HCT116 (cell line): ENCODE measurements at regions not wholly inside any gene's neighbourhood (a gene's known extent, or its start where the extent isn't known, plus 50 kb on each side); places are given as distances from the start of the nearest gene placed in this dataset.

Source experiments
- ATAC-seq: fragments of 200-7000 bp; cut with Tn5 transposase; 2 replicates; pipeline ENCODE4 v1.9.1; 2020; ENCODE audit warnings: mild to moderate bottlenecking, moderate library complexity
- BruUV-seq: library from RNA; stranded (reverse); fragments of 400-500 nt; replicated peaks from 2 replicates; lab custom pipeline; 2021; lab: Mats Ljungman, UMichigan
- CTCF ChIA-PET: fragments of 300-600 bp; sonication (Branson Sonifier 250); formaldehyde crosslinking; loops from one replicate; lab custom pipeline; 2021; ENCODE audit warnings: antibody characterized with exemption; lab: Charles Lee
- POLR2A ChIA-PET: fragments of 300-600, 350-600 bp; sonication (Branson Sonifier 250); formaldehyde crosslinking; loops from one replicate; lab custom pipeline; 2021; ENCODE audit warnings: antibody characterized with exemption; lab: Charles Lee
- RAD21 ChIA-PET, 2 experiments: fragments of 300-600 bp; sonication (Branson Sonifier 250); formaldehyde crosslinking; loops; one replicate each; lab custom pipeline; 2023; ENCODE audit warnings: low total read pairs in 2 of 2; ENCODE audit not compliant: uncharacterized antibody in 2 of 2, unreplicated experiment in 2 of 2, low non-redundant PET in 1 of 2; lab: Charles Lee
- DNase-seq: peaks from one replicate; pipeline ENCODE4 v3.0.0-alpha.2; 2010; ENCODE audit warnings: low read depth, low spot score
- H2AFZ ChIP-seq: fragments of 200-600 bp; shearing (Covaris generic), sonication (generic); 2 replicates; pipeline ENCODE4 v1.6.1; 2017; ENCODE audit warnings: low read depth, mixed run types, mixed read lengths, antibody characterized with exemption, low read length; ENCODE audit not compliant: poor library complexity, severe bottlenecking
- H3K27ac ChIP-seq: 2 replicates; pipeline ENCODE4 v1.5.1; 2012; ENCODE audit warnings: low read depth, low read length
- H3K27me3 ChIP-seq: fragments of 200-600 bp; sonication (generic); 2 replicates; pipeline ENCODE4 v1.6.1; 2016; ENCODE audit warnings: mixed run types, low read length, mixed read lengths; ENCODE audit not compliant: insufficient read depth
- H3K36me3 ChIP-seq, 2 experiments: fragments of 200-500 bp in 1 of 2; fragments of 200-600 bp in 1 of 2; sonication (Bioruptor generic) in 1 of 2; sonication (generic) in 1 of 2; 2 replicates each; pipeline versions ENCODE4 v1.5.1 to v1.6.1; 2014 to 2016; ENCODE audit warnings: low read length in 2 of 2, inconsistent platforms in 1 of 2, mixed read lengths in 1 of 2, mixed run types in 1 of 2; ENCODE audit not compliant: insufficient read depth in 2 of 2, control insufficient read depth in 1 of 2
- H3K4me1 ChIP-seq, 2 experiments: fragments of 200-600 bp in 1 of 2; sonication (generic) in 1 of 2; 2 replicates each; pipeline versions ENCODE4 v1.5.1 to v1.6.1; 2012 to 2017; ENCODE audit warnings: low read length in 2 of 2, inconsistent platforms in 1 of 2, mild to moderate bottlenecking in 1 of 2, mixed read lengths in 1 of 2, mixed run types in 1 of 2, moderate library complexity in 1 of 2; ENCODE audit not compliant: insufficient read depth in 2 of 2, control insufficient read depth in 1 of 2
- H3K4me2 ChIP-seq: fragments of 200-600 bp; sonication (generic); 2 replicates; pipeline ENCODE4 v1.6.1; 2017; ENCODE audit warnings: mixed run types, low read length, mixed read lengths
- H3K4me3 ChIP-seq, 2 experiments: fragments of 200-600 bp in 1 of 2; sonication (generic) in 1 of 2; replicated peaks in 1 of 2; 2 replicates each; pipeline ENCODE4 v1.5.1; 2011 to 2016; ENCODE audit warnings: low read length in 2 of 2, control low read depth in 1 of 2, low read depth in 1 of 2, mild to moderate bottlenecking in 1 of 2, mixed read lengths in 1 of 2, mixed run types in 1 of 2
- H3K79me2 ChIP-seq: fragments of 200-600 bp; sonication (generic); 2 replicates; pipeline ENCODE4 v1.6.1; 2017; ENCODE audit warnings: mild to moderate bottlenecking, mixed run types, low read length, moderate library complexity, mixed read lengths; ENCODE audit not compliant: insufficient read depth
- H3K9ac ChIP-seq: fragments of 200-600 bp; sonication (generic); 2 replicates; pipeline ENCODE4 v1.6.1; 2016; ENCODE audit warnings: low read length, mixed read lengths
- H3K9me2 ChIP-seq: fragments of 200-600 bp; sonication (generic), shearing (Covaris generic); 2 replicates; pipeline ENCODE4 v1.6.1; 2017; ENCODE audit warnings: mixed run types, mild to moderate bottlenecking, moderate library complexity; ENCODE audit not compliant: insufficient read depth
- H3K9me3 ChIP-seq, 2 experiments: fragments of 200-500 bp in 1 of 2; fragments of 200-600 bp in 1 of 2; sonication (Bioruptor generic) in 1 of 2; sonication (generic) in 1 of 2; 2 replicates each; pipeline ENCODE4 v1.6.1; 2014 to 2017; ENCODE audit warnings: low read length in 2 of 2, mixed read lengths in 2 of 2, inconsistent platforms in 1 of 2, low read depth in 1 of 2, mild to moderate bottlenecking in 1 of 2, mixed run types in 1 of 2, moderate library complexity in 1 of 2; ENCODE audit not compliant: control insufficient read depth in 1 of 2, insufficient read depth in 1 of 2
- H4K20me1 ChIP-seq: fragments of 200-600 bp; sonication (generic), shearing (Covaris generic); 2 replicates; pipeline ENCODE4 v1.6.1; 2017; ENCODE audit warnings: mixed run types, mild to moderate bottlenecking, moderate library complexity; ENCODE audit not compliant: insufficient read depth
- EGR1 ChIP-seq: IDR thresholded peaks from 2 replicates; pipeline ENCODE4 v1.6.1; 2012; ENCODE audit warnings: low read depth
- EZH2 ChIP-seq: fragments of 200-600 bp; sonication (generic); IDR thresholded peaks from 2 replicates; pipeline ENCODE4 v1.6.1; 2017; ENCODE audit warnings: antibody characterized with exemption, mixed run types
- POLR2AphosphoS5 ChIP-seq: IDR thresholded peaks from 2 replicates; pipeline ENCODE4 v1.6.1; 2011; ENCODE audit warnings: mild to moderate bottlenecking, low read depth, low read length, moderate library complexity
- TCF7L2 ChIP-seq: IDR thresholded peaks from 2 replicates; pipeline ENCODE4 v1.7.0; 2011; ENCODE audit warnings: borderline replicate concordance, inconsistent platforms; ENCODE audit not compliant: insufficient read depth, insufficient read length; ENCODE audit errors: extremely low read depth
- YY1 ChIP-seq: IDR thresholded peaks from 2 replicates; pipeline ENCODE4 v1.6.1; 2011; ENCODE audit warnings: low read length, low read depth, moderate library complexity, mild to moderate bottlenecking; ENCODE audit not compliant: insufficient replicate concordance; ENCODE audit errors: extremely low read depth
- ZFX ChIP-seq: fragments of 450-650 bp; IDR thresholded peaks from 2 replicates; pipeline ENCODE4 v1.6.1; 2017
- ZNF274 ChIP-seq: fragments of 200-500 bp; sonication (Bioruptor generic); IDR thresholded peaks from 2 replicates; pipeline ENCODE4 v1.6.1; 2014; ENCODE audit warnings: mild to moderate bottlenecking, low read depth, low read length, inconsistent platforms
- intact Hi-C: fragments of 100-400 bp; cut with micrococcal nuclease; formaldehyde crosslinking; loops from 2 replicates; pipeline ENCODE4 v1.10.0; 2022

DNA sequence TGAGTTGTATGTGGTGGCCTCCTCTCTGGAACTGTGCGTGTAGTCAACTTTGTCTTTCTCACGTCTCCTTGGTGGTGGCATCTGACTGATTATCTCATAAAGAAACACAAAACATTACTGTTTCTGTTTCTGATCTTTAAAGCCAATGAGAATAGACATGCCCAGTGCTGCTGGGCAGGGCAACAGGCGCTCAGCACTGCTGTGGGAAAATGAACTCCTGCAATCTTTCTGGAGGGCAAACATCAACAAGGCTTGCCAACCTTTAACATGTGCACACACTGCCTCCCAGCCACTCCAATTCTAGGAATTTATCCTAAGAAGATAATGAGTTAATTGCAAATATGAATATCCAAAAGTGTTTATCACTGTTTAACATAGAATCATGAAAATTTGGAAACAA is 106.3 kb upstream of the CD93 start:
- no peak overlapping the region for H3K4me2 ChIP-seq
- no peak overlapping the region for H2AFZ ChIP-seq
- ChIA-PET POLR2A (no interaction called here), CTCF (no interaction called here), RAD21 (no interaction called here)
- H3K79me2 ChIP-seq: no peaks in the 10 kb centered on the region
- no TSS peak for BruUV-seq
- no peaks in the 10 kb centered on the region for H3K36me3 ChIP-seq
- ATAC-seq (no peak), DNase-seq (no peak)
- no peaks in the 10 kb centered on the region for H4K20me1 ChIP-seq
- H3K9me3 ChIP-seq: no peaks in the 10 kb centered on the region
- H3K4me3 ChIP-seq: no peak overlapping the region
- intact Hi-C loops: no loop called here
- no peak overlapping the region for H3K27ac ChIP-seq
- no peaks in the 10 kb centered on the region for H3K4me1 ChIP-seq
- TF ChIP-seq ZNF274: no peak
- TF ChIP-seq YY1: no peak
- no peak for TF ChIP-seq TCF7L2
- no peak for TF ChIP-seq POLR2AphosphoS5
- H3K27me3 ChIP-seq: 0 out of 2 replicates have a peak, but pooled peaks cover 2% of the 10 kb centered on the region
- no peak overlapping the region for H3K9ac ChIP-seq
- H3K9me2 ChIP-seq: no peaks in the 10 kb centered on the region

DNA sequence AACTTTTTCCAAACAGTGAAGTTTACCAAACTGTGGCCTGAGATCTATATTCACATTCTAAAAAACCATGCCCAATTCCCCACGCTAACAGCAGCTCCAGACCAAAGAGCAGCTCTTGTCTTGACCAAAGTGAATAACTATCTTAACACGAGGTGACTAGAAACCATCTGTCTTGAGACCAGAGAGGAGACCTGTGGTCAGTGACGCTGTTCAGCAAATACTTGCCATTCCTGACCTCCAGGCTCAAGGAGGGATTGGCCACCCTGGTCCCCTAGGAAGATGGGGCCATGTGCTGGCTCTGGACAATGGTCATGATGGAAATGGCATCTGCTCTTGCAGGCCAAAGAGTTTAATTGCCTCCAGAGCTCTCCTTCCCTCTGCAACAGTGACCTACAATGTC is 104.4 kb upstream of the CD93 start:
- no TSS peak for BruUV-seq
- POLR2A ChIA-PET: no interaction called here

More for the DNA sequence above, 104.4 kb upstream of the CD93 start:
- RAD21 ChIA-PET: no interaction called here
- no peak overlapping the region for H3K9ac ChIP-seq
- no peaks in the 10 kb centered on the region for H3K9me3 ChIP-seq
- TF ChIP-seq EGR1 (no peak), ZFX (no peak), TCF7L2 (no peak), EZH2 (no peak)
- H2AFZ ChIP-seq: no peak overlapping the region
- no peaks in the 10 kb centered on the region for H3K79me2 ChIP-seq
- ATAC-seq (no peak), DNase-seq (no peak)
- CTCF ChIA-PET: no interaction called here
- no peaks in the 10 kb centered on the region for H4K20me1 ChIP-seq
- no peak overlapping the region for H3K27ac ChIP-seq
- H3K36me3 ChIP-seq: no peaks in the 10 kb centered on the region
- no peaks in the 10 kb centered on the region for H3K9me2 ChIP-seq
- intact Hi-C loops: no loop called here
- H3K4me2 ChIP-seq: no peak overlapping the region
- H3K4me1 ChIP-seq: no peaks in the 10 kb centered on the region
- H3K4me3 ChIP-seq: no peak overlapping the region
- 0 out of 2 replicates have a peak, but pooled peaks cover 2% of the 10 kb centered on the region for H3K27me3 ChIP-seq
